MCF 10A (cell line): ENCODE measurements at regions not wholly inside any gene's neighbourhood (a gene's known extent, or its start where the extent isn't known, plus 50 kb on each side); places are given as distances from the start of the nearest gene placed in this dataset.

Experiments
- BruUV-seq: library from RNA; stranded (reverse); fragments of 400-500 nt; replicated peaks from 2 replicates; lab custom pipeline; 2021; lab: Mats Ljungman, UMichigan
- CTCF ChIA-PET: fragments of 300-600 bp; sonication (Branson Sonifier 250); formaldehyde crosslinking; extraction: SDS; loops from one replicate; lab custom pipeline; 2021; ENCODE audit warnings: antibody characterized with exemption, inconsistent platforms; lab: Yijun Ruan, JAX
- POLR2A ChIA-PET: fragments of 300-600, 350-650 bp; sonication (Branson Sonifier 250); formaldehyde crosslinking; extraction: SDS; loops from one replicate; lab custom pipeline; 2020; ENCODE audit warnings: antibody characterized with exemption, inconsistent platforms; lab: Yijun Ruan, JAX
- DNase-seq: peaks from one replicate; pipeline ENCODE4 v3.0.0-alpha.2; 2018; ENCODE audit not compliant: unreplicated experiment
- H3K27ac Mint-ChIP-seq: one replicate; pipeline ENCODE4 v1.8.0; 2022; ENCODE audit warnings: mild to moderate bottlenecking, low read depth, mixed read lengths; ENCODE audit not compliant: unreplicated experiment
- H3K27me3 Mint-ChIP-seq: one replicate; pipeline ENCODE4 v1.8.0; 2022; ENCODE audit warnings: mixed read lengths; ENCODE audit not compliant: insufficient read depth, unreplicated experiment
- H3K36me3 Mint-ChIP-seq: one replicate; pipeline ENCODE4 v1.8.0; 2022; ENCODE audit warnings: mild to moderate bottlenecking, moderate library complexity, mixed read lengths; ENCODE audit not compliant: insufficient read depth, unreplicated experiment
- H3K4me1 Mint-ChIP-seq: one replicate; pipeline ENCODE4 v1.8.0; 2022; ENCODE audit warnings: mixed read lengths; ENCODE audit not compliant: insufficient read depth, unreplicated experiment
- H3K4me3 Mint-ChIP-seq: one replicate; pipeline ENCODE4 v1.8.0; 2022; ENCODE audit warnings: mild to moderate bottlenecking, moderate library complexity, mixed read lengths; ENCODE audit not compliant: unreplicated experiment
- H3K9me3 Mint-ChIP-seq: one replicate; pipeline ENCODE4 v1.8.0; 2022; ENCODE audit warnings: mixed read lengths; ENCODE audit not compliant: unreplicated experiment
- intact Hi-C: fragments of 100-400 bp; cut with micrococcal nuclease; formaldehyde crosslinking; loops from 2 replicates; pipeline ENCODE4 v1.14.1; 2022
- TF ChIP-seq, protein P1 (sequence below): fragments of 200-600 bp; IDR thresholded peaks from one replicate; pipeline ENCODE4 v1.8.0; 2022; ENCODE audit warnings: antibody characterized with exemption, mild to moderate bottlenecking; ENCODE audit not compliant: unreplicated experiment

DNA sequence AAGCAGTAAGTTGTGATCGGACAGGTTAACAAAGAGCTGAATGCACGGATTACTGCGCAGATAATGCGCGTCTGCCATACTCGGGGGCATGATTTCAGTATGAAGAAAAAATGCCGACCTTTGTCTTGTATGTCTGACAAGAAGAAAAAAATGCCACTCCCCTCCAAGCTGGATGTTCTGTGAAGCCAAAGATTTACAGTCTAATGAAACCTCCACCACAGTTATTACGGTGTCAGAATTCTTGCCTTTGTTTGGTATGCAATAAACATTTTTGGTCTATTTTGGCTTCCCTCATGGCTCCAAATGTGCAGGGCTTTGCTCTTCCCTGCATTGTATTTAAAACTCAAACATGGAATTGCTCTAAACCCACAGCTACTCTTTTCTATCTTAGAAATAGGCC is 72.2 kb upstream of the THUMPD2 start:
- CTCF ChIA-PET = interaction anchor here (0.6 to 2.0 kb wide), 2 partner anchors 13 to 338 kb away, joined by 3 to 7 read pairs; no protein-coding TSS in a partner anchor
- no peak for DNase-seq
- Mint-ChIP-seq H3K4me1 (no peaks in the 10 kb centered on the region), H3K27ac (no peak overlapping the region), H3K4me3 (no peak overlapping the region), H3K27me3 (no peaks in the 10 kb centered on the region), H3K36me3 (no peaks in the 10 kb centered on the region), H3K9me3 (no peaks in the 10 kb centered on the region)
- TF ChIP-seq, protein P1, sequence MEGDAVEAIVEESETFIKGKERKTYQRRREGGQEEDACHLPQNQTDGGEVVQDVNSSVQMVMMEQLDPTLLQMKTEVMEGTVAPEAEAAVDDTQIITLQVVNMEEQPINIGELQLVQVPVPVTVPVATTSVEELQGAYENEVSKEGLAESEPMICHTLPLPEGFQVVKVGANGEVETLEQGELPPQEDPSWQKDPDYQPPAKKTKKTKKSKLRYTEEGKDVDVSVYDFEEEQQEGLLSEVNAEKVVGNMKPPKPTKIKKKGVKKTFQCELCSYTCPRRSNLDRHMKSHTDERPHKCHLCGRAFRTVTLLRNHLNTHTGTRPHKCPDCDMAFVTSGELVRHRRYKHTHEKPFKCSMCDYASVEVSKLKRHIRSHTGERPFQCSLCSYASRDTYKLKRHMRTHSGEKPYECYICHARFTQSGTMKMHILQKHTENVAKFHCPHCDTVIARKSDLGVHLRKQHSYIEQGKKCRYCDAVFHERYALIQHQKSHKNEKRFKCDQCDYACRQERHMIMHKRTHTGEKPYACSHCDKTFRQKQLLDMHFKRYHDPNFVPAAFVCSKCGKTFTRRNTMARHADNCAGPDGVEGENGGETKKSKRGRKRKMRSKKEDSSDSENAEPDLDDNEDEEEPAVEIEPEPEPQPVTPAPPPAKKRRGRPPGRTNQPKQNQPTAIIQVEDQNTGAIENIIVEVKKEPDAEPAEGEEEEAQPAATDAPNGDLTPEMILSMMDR = no peak
- intact Hi-C loops = no loop called here
- POLR2A ChIA-PET = no interaction called here
- no TSS peak for BruUV-seq

- TF ChIP-seq, protein P1 = no peak
- Mint-ChIP-seq H3K36me3 (no peaks in the 10 kb centered on the region), H3K4me3 (no peak overlapping the region), H3K27me3 (no peaks in the 10 kb centered on the region), H3K27ac (no peak overlapping the region), H3K9me3 (no peaks in the 10 kb centered on the region), H3K4me1 (peaks cover 11% of the 10 kb centered on the region)
- no TSS peak for BruUV-seq
- intact Hi-C loops = no loop called here
- POLR2A ChIA-PET = no interaction called here
- no peak for DNase-seq
- CTCF ChIA-PET = no interaction called here
These were observed 71.0 kb upstream of the THUMPD2 start for GRCh38 chr2:39849982-39850526.

- no peaks in the 10 kb centered on the region for H3K27me3 Mint-ChIP-seq
- ChIA-PET CTCF (interaction anchor here (0.6 to 1.3 kb wide), 2 partner anchors 11 to 378 kb away, joined by 3 to 4 read pairs; no protein-coding TSS in a partner anchor), POLR2A (no interaction called here)
- BruUV-seq = no TSS peak
- H3K4me3 Mint-ChIP-seq = no peak overlapping the region
- no peak overlapping the region for H3K27ac Mint-ChIP-seq
- no peaks in the 10 kb centered on the region for H3K9me3 Mint-ChIP-seq
- H3K36me3 Mint-ChIP-seq = no peaks in the 10 kb centered on the region
- TF ChIP-seq, protein P1 = no peak
- intact Hi-C loops = no loop called here
- H3K4me1 Mint-ChIP-seq = peaks cover 12% of the 10 kb centered on the region
- DNase-seq = no peak
These were observed 70.0 kb upstream of the THUMPD2 start for GRCh38 chr2:39849064-39849463.

GRCh38 chr2:39845460-39846146 is 66.5 kb upstream of the THUMPD2 start:
- Mint-ChIP-seq H3K36me3 (no peaks in the 10 kb centered on the region), H3K4me3 (no peak overlapping the region), H3K27me3 (no peaks in the 10 kb centered on the region), H3K9me3 (no peaks in the 10 kb centered on the region), H3K4me1 (peaks cover 12% of the 10 kb centered on the region), H3K27ac (peak overlapping the region; percentile 75)
- TF ChIP-seq, protein P1 = no peak
- CTCF ChIA-PET = interaction anchor here (0.7 to 1.2 kb wide), 2 partner anchors 9 to 61 kb away, joined by 3 read pairs; no protein-coding TSS in a partner anchor
- POLR2A ChIA-PET = interaction anchor here (0.7 to 1.6 kb wide), 4 partner anchors 10 to 707 kb away, joined by 3 to 6 read pairs (median 4); no protein-coding TSS in a partner anchor
- peak; percentile 62 for DNase-seq
- intact Hi-C loops = no loop called here
- no TSS peak for BruUV-seq
